GM18499 (cell line): ENCODE measurements at regions not wholly inside any gene's neighbourhood (a gene's known extent, or its start where the extent isn't known, plus 50 kb on each side); places are given as distances from the start of the nearest gene placed in this dataset.

Source experiments
- ATAC-seq: cut with Tn5 transposase; IDR thresholded peaks from one replicate; pipeline ENCODE4 v1.9.1; 2021; ENCODE audit warnings: moderate number of reproducible peaks; ENCODE audit not compliant: insufficient read depth, unreplicated experiment

- ATAC-seq: no peak
Observed at GRCh38 chr3:22526266-22526837, 676.8 kb upstream of the UBE2E2 start.

- no peak for ATAC-seq
Observed at GRCh38 chr3:22536541-22536940, 666.6 kb upstream of the UBE2E2 start.

- ATAC-seq: no peak
Observed at GRCh38 chr3:22537560-22537959, 665.6 kb upstream of the UBE2E2 start.

- ATAC-seq: no peak
Observed at GRCh38 chr3:22542311-22542710, 660.8 kb upstream of the UBE2E2 start.

- ATAC-seq: no peak
Observed at GRCh38 chr3:22555753-22556435, 647.2 kb upstream of the UBE2E2 start.

- no peak for ATAC-seq
Observed at GRCh38 chr3:22565393-22565792, 637.7 kb upstream of the UBE2E2 start.

- no peak for ATAC-seq
Observed at GRCh38 chr3:22568285-22568684, 634.8 kb upstream of the UBE2E2 start.

GRCh38 chr3:22569570-22569969 lies 633.6 kb upstream of the UBE2E2 start:
- ATAC-seq: no peak

- no peak for ATAC-seq
Observed at GRCh38 chr3:22581007-22581406, 622.1 kb upstream of the UBE2E2 start.

- no peak for ATAC-seq
Observed at GRCh38 chr3:22582266-22582665, 620.9 kb upstream of the UBE2E2 start.

GRCh38 chr3:22585504-22585903 lies 617.6 kb upstream of the UBE2E2 start:
- ATAC-seq: no peak

- ATAC-seq: no peak
Observed at GRCh38 chr3:22585911-22586310, 617.2 kb upstream of the UBE2E2 start.

- ATAC-seq: no peak
Observed at GRCh38 chr3:22587446-22587845, 615.7 kb upstream of the UBE2E2 start.

GRCh38 chr3:22593638-22594037 lies 609.5 kb upstream of the UBE2E2 start:
- no peak for ATAC-seq

- no peak for ATAC-seq
Observed at GRCh38 chr3:22594990-22595389, 608.1 kb upstream of the UBE2E2 start.

GRCh38 chr3:22606461-22606860 lies 596.7 kb upstream of the UBE2E2 start:
- no peak for ATAC-seq

- no peak for ATAC-seq
Observed at GRCh38 chr3:22606938-22607337, 596.2 kb upstream of the UBE2E2 start.

GRCh38 chr3:22608093-22608492 lies 595.0 kb upstream of the UBE2E2 start:
- ATAC-seq: no peak

- ATAC-seq: no peak
Observed at GRCh38 chr3:22608721-22609120, 594.4 kb upstream of the UBE2E2 start.

GRCh38 chr3:22609139-22609538 lies 594.0 kb upstream of the UBE2E2 start:
- ATAC-seq: no peak

- no peak for ATAC-seq
Observed at GRCh38 chr3:22612927-22613326, 590.2 kb upstream of the UBE2E2 start.

- ATAC-seq: no peak
Observed at GRCh38 chr3:22615790-22616189, 587.3 kb upstream of the UBE2E2 start.
